HCT116 (cell line): ENCODE measurements at regions not wholly inside any gene's neighbourhood (a gene's known extent, or its start where the extent isn't known, plus 50 kb on each side); places are given as distances from the start of the nearest gene placed in this dataset.

Experiments used
- ATAC-seq: fragments of 200-7000 bp; cut with Tn5 transposase; 2 replicates; pipeline ENCODE4 v1.9.1; 2020; ENCODE audit warnings: mild to moderate bottlenecking, moderate library complexity
- BruUV-seq: library from RNA; stranded (reverse); fragments of 400-500 nt; replicated peaks from 2 replicates; lab custom pipeline; 2021; lab: Mats Ljungman, UMichigan
- CTCF ChIA-PET: fragments of 300-600 bp; sonication (Branson Sonifier 250); formaldehyde crosslinking; loops from one replicate; lab custom pipeline; 2021; ENCODE audit warnings: antibody characterized with exemption; lab: Charles Lee
- POLR2A ChIA-PET: fragments of 300-600, 350-600 bp; sonication (Branson Sonifier 250); formaldehyde crosslinking; loops from one replicate; lab custom pipeline; 2021; ENCODE audit warnings: antibody characterized with exemption; lab: Charles Lee
- RAD21 ChIA-PET, 2 experiments: fragments of 300-600 bp; sonication (Branson Sonifier 250); formaldehyde crosslinking; loops; one replicate each; lab custom pipeline; 2023; ENCODE audit warnings: low total read pairs in 2 of 2; ENCODE audit not compliant: uncharacterized antibody in 2 of 2, unreplicated experiment in 2 of 2, low non-redundant PET in 1 of 2; lab: Charles Lee
- DNase-seq: peaks from one replicate; pipeline ENCODE4 v3.0.0-alpha.2; 2010; ENCODE audit warnings: low read depth, low spot score
- H2AFZ ChIP-seq: fragments of 200-600 bp; shearing (Covaris generic), sonication (generic); 2 replicates; pipeline ENCODE4 v1.6.1; 2017; ENCODE audit warnings: low read depth, mixed run types, mixed read lengths, antibody characterized with exemption, low read length; ENCODE audit not compliant: poor library complexity, severe bottlenecking
- H3K27ac ChIP-seq: 2 replicates; pipeline ENCODE4 v1.5.1; 2012; ENCODE audit warnings: low read depth, low read length
- H3K27me3 ChIP-seq: fragments of 200-600 bp; sonication (generic); 2 replicates; pipeline ENCODE4 v1.6.1; 2016; ENCODE audit warnings: mixed run types, low read length, mixed read lengths; ENCODE audit not compliant: insufficient read depth
- H3K36me3 ChIP-seq, 2 experiments: fragments of 200-500 bp in 1 of 2; fragments of 200-600 bp in 1 of 2; sonication (Bioruptor generic) in 1 of 2; sonication (generic) in 1 of 2; 2 replicates each; pipeline versions ENCODE4 v1.5.1 to v1.6.1; 2014 to 2016; ENCODE audit warnings: low read length in 2 of 2, inconsistent platforms in 1 of 2, mixed read lengths in 1 of 2, mixed run types in 1 of 2; ENCODE audit not compliant: insufficient read depth in 2 of 2, control insufficient read depth in 1 of 2
- H3K4me1 ChIP-seq, 2 experiments: fragments of 200-600 bp in 1 of 2; sonication (generic) in 1 of 2; 2 replicates each; pipeline versions ENCODE4 v1.5.1 to v1.6.1; 2012 to 2017; ENCODE audit warnings: low read length in 2 of 2, inconsistent platforms in 1 of 2, mild to moderate bottlenecking in 1 of 2, mixed read lengths in 1 of 2, mixed run types in 1 of 2, moderate library complexity in 1 of 2; ENCODE audit not compliant: insufficient read depth in 2 of 2, control insufficient read depth in 1 of 2
- H3K4me2 ChIP-seq: fragments of 200-600 bp; sonication (generic); 2 replicates; pipeline ENCODE4 v1.6.1; 2017; ENCODE audit warnings: mixed run types, low read length, mixed read lengths
- H3K4me3 ChIP-seq, 2 experiments: fragments of 200-600 bp in 1 of 2; sonication (generic) in 1 of 2; replicated peaks in 1 of 2; 2 replicates each; pipeline ENCODE4 v1.5.1; 2011 to 2016; ENCODE audit warnings: low read length in 2 of 2, control low read depth in 1 of 2, low read depth in 1 of 2, mild to moderate bottlenecking in 1 of 2, mixed read lengths in 1 of 2, mixed run types in 1 of 2
- H3K79me2 ChIP-seq: fragments of 200-600 bp; sonication (generic); 2 replicates; pipeline ENCODE4 v1.6.1; 2017; ENCODE audit warnings: mild to moderate bottlenecking, mixed run types, low read length, moderate library complexity, mixed read lengths; ENCODE audit not compliant: insufficient read depth
- H3K9ac ChIP-seq: fragments of 200-600 bp; sonication (generic); 2 replicates; pipeline ENCODE4 v1.6.1; 2016; ENCODE audit warnings: low read length, mixed read lengths
- H3K9me2 ChIP-seq: fragments of 200-600 bp; sonication (generic), shearing (Covaris generic); 2 replicates; pipeline ENCODE4 v1.6.1; 2017; ENCODE audit warnings: mixed run types, mild to moderate bottlenecking, moderate library complexity; ENCODE audit not compliant: insufficient read depth
- H3K9me3 ChIP-seq, 2 experiments: fragments of 200-500 bp in 1 of 2; fragments of 200-600 bp in 1 of 2; sonication (Bioruptor generic) in 1 of 2; sonication (generic) in 1 of 2; 2 replicates each; pipeline ENCODE4 v1.6.1; 2014 to 2017; ENCODE audit warnings: low read length in 2 of 2, mixed read lengths in 2 of 2, inconsistent platforms in 1 of 2, low read depth in 1 of 2, mild to moderate bottlenecking in 1 of 2, mixed run types in 1 of 2, moderate library complexity in 1 of 2; ENCODE audit not compliant: control insufficient read depth in 1 of 2, insufficient read depth in 1 of 2
- H4K20me1 ChIP-seq: fragments of 200-600 bp; sonication (generic), shearing (Covaris generic); 2 replicates; pipeline ENCODE4 v1.6.1; 2017; ENCODE audit warnings: mixed run types, mild to moderate bottlenecking, moderate library complexity; ENCODE audit not compliant: insufficient read depth
- EGR1 ChIP-seq: IDR thresholded peaks from 2 replicates; pipeline ENCODE4 v1.6.1; 2012; ENCODE audit warnings: low read depth
- ELF1 ChIP-seq: IDR thresholded peaks from 2 replicates; pipeline ENCODE4 v1.6.1; 2012; ENCODE audit warnings: low read depth, borderline replicate concordance
- FOSL1 ChIP-seq: IDR thresholded peaks from 2 replicates; pipeline ENCODE4 v1.6.1; 2012; ENCODE audit warnings: low read depth
- JUND ChIP-seq: IDR thresholded peaks from 2 replicates; pipeline ENCODE4 v1.6.1; 2012
- POLR2AphosphoS5 ChIP-seq: IDR thresholded peaks from 2 replicates; pipeline ENCODE4 v1.6.1; 2011; ENCODE audit warnings: mild to moderate bottlenecking, low read depth, low read length, moderate library complexity
- RAD21 ChIP-seq: IDR thresholded peaks from 2 replicates; pipeline ENCODE4 v1.6.1; 2012; ENCODE audit warnings: low read depth, mild to moderate bottlenecking
- SIN3A ChIP-seq: IDR thresholded peaks from 2 replicates; pipeline ENCODE4 v1.6.1; 2012; ENCODE audit warnings: low read depth
- SP1 ChIP-seq: IDR thresholded peaks from 2 replicates; pipeline ENCODE4 v1.6.1; 2012; ENCODE audit warnings: low read depth
- ZFX ChIP-seq: fragments of 450-650 bp; IDR thresholded peaks from 2 replicates; pipeline ENCODE4 v1.6.1; 2017
- ZNF274 ChIP-seq: fragments of 200-500 bp; sonication (Bioruptor generic); IDR thresholded peaks from 2 replicates; pipeline ENCODE4 v1.6.1; 2014; ENCODE audit warnings: mild to moderate bottlenecking, low read depth, low read length, inconsistent platforms
- intact Hi-C: fragments of 100-400 bp; cut with micrococcal nuclease; formaldehyde crosslinking; loops from 2 replicates; pipeline ENCODE4 v1.10.0; 2022
- TF ChIP-seq, protein P1 (sequence below): IDR thresholded peaks from 2 replicates; pipeline ENCODE4 v1.6.1; 2012
- TF ChIP-seq, protein P2 (sequence below): IDR thresholded peaks from 2 replicates; pipeline ENCODE4 v1.6.1; 2011; ENCODE audit warnings: mild to moderate bottlenecking, low read length, moderate library complexity; ENCODE audit not compliant: insufficient replicate concordance; ENCODE audit errors: extremely low read depth
- TF ChIP-seq, protein P3 (sequence below): IDR thresholded peaks from 2 replicates; pipeline ENCODE4 v1.6.1; 2012
- TF ChIP-seq, protein P4 (sequence below): IDR thresholded peaks from 2 replicates; pipeline ENCODE4 v1.6.1; 2012; ENCODE audit warnings: low read depth

DNA sequence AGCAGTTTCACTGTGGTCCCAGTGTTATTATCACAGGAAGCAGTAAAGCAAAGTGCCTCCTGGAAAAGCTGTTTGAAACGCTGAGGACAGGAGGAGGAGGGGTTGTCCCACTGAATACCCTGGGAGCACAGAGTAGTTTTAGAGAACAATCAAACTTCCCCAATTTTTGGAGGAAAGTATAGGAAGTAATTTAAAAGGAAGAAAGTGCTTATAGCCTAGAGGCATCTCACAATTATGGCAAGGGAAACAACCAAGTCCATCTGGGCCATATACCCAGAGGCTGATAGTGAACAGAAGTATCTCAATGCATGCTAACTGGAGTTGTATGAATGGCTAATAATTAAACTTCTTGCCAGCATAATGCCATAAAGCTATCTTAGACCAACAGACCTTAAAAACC, 137.2 kb upstream of the EPHA6 start:
- Histone ChIP-seq H3K4me2 (no peak overlapping the region), H3K36me3 (no peaks in the 10 kb centered on the region), H3K9me2 (no peaks in the 10 kb centered on the region), H3K27me3 (no peaks in the 10 kb centered on the region), H3K4me1 (no peaks in the 10 kb centered on the region), H3K9me3 (peaks cover 7 to 22% of the 10 kb centered on the region in 2 experiments; a peak in 1 of 4 replicates), H2AFZ (no peak overlapping the region), H4K20me1 (no peaks in the 10 kb centered on the region), H3K4me3 (no peak overlapping the region), H3K27ac (no peak overlapping the region), H3K9ac (no peak overlapping the region), H3K79me2 (no peaks in the 10 kb centered on the region)
- intact Hi-C loops: no loop called here
- no peak for DNase-seq
- ChIA-PET POLR2A (no interaction called here), CTCF (no interaction called here), RAD21 (no interaction called here)
- ATAC-seq: no peak
- TF ChIP-seq ZFX: no peak
- TF ChIP-seq, protein P1, sequence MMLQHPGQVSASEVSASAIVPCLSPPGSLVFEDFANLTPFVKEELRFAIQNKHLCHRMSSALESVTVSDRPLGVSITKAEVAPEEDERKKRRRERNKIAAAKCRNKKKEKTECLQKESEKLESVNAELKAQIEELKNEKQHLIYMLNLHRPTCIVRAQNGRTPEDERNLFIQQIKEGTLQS: no peak
- no TSS peak for BruUV-seq

DNA sequence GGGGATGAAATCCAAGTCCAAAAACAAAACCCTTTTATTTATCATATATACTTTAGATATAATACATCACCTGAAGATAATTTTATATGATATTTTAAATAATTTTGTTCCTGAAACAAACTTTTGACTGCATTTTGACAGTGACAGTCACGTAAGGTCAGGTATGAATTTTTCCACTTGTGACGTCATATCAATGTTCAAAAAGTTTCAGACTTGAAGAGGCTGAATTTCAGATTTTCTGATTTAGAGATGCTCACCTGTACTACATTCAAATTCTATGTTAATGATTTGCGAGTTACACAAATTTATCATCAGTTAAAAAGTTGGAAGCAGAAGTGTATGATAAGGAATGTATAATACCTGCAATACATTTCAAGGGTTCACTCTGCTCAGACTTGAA, 136.1 kb upstream of the EPHA6 start:
- no peaks in the 10 kb centered on the region for H3K36me3 ChIP-seq
- no peak for DNase-seq
- no peaks in the 10 kb centered on the region for H3K79me2 ChIP-seq
- no peak overlapping the region for H3K4me2 ChIP-seq
- H3K27ac ChIP-seq: no peak overlapping the region
- ChIA-PET CTCF (no interaction called here), POLR2A (no interaction called here), RAD21 (no interaction called here)
- no peak overlapping the region for H2AFZ ChIP-seq
- no peaks in the 10 kb centered on the region for H3K9me2 ChIP-seq
- H3K4me3 ChIP-seq: no peak overlapping the region
- peaks cover 7 to 22% of the 10 kb centered on the region in 2 experiments; a peak in 1 of 4 replicates for H3K9me3 ChIP-seq
- intact Hi-C loops: no loop called here
- no peak for ATAC-seq
- no peaks in the 10 kb centered on the region for H3K4me1 ChIP-seq
- no TSS peak for BruUV-seq
- H3K9ac ChIP-seq: no peak overlapping the region
- H4K20me1 ChIP-seq: no peaks in the 10 kb centered on the region
- no peaks in the 10 kb centered on the region for H3K27me3 ChIP-seq
- TF ChIP-seq EGR1: no peak
- TF ChIP-seq, protein P2, sequence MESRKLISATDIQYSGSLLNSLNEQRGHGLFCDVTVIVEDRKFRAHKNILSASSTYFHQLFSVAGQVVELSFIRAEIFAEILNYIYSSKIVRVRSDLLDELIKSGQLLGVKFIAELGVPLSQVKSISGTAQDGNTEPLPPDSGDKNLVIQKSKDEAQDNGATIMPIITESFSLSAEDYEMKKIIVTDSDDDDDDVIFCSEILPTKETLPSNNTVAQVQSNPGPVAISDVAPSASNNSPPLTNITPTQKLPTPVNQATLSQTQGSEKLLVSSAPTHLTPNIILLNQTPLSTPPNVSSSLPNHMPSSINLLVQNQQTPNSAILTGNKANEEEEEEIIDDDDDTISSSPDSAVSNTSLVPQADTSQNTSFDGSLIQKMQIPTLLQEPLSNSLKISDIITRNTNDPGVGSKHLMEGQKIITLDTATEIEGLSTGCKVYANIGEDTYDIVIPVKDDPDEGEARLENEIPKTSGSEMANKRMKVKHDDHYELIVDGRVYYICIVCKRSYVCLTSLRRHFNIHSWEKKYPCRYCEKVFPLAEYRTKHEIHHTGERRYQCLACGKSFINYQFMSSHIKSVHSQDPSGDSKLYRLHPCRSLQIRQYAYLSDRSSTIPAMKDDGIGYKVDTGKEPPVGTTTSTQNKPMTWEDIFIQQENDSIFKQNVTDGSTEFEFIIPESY: no peak
- no peak for TF ChIP-seq SP1
- TF ChIP-seq, protein P3, sequence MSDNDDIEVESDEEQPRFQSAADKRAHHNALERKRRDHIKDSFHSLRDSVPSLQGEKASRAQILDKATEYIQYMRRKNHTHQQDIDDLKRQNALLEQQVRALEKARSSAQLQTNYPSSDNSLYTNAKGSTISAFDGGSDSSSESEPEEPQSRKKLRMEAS: no peak
- no peak for TF ChIP-seq JUND
- TF ChIP-seq RAD21: no peak
- TF ChIP-seq ELF1: no peak
- no peak for TF ChIP-seq ZNF274
- TF ChIP-seq SIN3A: no peak
- TF ChIP-seq, protein P4, sequence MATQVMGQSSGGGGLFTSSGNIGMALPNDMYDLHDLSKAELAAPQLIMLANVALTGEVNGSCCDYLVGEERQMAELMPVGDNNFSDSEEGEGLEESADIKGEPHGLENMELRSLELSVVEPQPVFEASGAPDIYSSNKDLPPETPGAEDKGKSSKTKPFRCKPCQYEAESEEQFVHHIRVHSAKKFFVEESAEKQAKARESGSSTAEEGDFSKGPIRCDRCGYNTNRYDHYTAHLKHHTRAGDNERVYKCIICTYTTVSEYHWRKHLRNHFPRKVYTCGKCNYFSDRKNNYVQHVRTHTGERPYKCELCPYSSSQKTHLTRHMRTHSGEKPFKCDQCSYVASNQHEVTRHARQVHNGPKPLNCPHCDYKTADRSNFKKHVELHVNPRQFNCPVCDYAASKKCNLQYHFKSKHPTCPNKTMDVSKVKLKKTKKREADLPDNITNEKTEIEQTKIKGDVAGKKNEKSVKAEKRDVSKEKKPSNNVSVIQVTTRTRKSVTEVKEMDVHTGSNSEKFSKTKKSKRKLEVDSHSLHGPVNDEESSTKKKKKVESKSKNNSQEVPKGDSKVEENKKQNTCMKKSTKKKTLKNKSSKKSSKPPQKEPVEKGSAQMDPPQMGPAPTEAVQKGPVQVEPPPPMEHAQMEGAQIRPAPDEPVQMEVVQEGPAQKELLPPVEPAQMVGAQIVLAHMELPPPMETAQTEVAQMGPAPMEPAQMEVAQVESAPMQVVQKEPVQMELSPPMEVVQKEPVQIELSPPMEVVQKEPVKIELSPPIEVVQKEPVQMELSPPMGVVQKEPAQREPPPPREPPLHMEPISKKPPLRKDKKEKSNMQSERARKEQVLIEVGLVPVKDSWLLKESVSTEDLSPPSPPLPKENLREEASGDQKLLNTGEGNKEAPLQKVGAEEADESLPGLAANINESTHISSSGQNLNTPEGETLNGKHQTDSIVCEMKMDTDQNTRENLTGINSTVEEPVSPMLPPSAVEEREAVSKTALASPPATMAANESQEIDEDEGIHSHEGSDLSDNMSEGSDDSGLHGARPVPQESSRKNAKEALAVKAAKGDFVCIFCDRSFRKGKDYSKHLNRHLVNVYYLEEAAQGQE: no peak
- TF ChIP-seq POLR2AphosphoS5: no peak
- TF ChIP-seq, protein P1: no peak
- TF ChIP-seq FOSL1: no peak
